ENCODE measurements at regions not wholly inside any gene's neighbourhood (a gene's known extent, or its start where the extent isn't known, plus 50 kb on each side); places are given as distances from the start of the nearest gene placed in this dataset.

GRCh38 chr3:25895443-25895842 lies 105.6 kb downstream of the OXSM start:
- Mint-ChIP-seq H3K9me3 (no peaks in the 10 kb centered on the region), H3K36me3 (no peaks in the 10 kb centered on the region), H3K27ac (no peak overlapping the region), H3K27me3 (no peaks in the 10 kb centered on the region), H3K4me1 (ENCODE audit: unreplicated experiment) (no peaks in the 10 kb centered on the region), H3K4me3 (no peak overlapping the region)
- DNase-seq (ENCODE audit: extremely low spot score, unreplicated experiment), result no peak
- TF ChIP-seq CTCF (conservative IDR thresholded peaks at IDR 0.05), result no peak

- H3K27me3 Mint-ChIP-seq, result no peaks in the 10 kb centered on the region
- H3K4me3 Mint-ChIP-seq, result no peak overlapping the region
- H3K27ac Mint-ChIP-seq, result no peak overlapping the region
- no peaks in the 10 kb centered on the region for H3K4me1 Mint-ChIP-seq (ENCODE audit: unreplicated experiment)
- no peaks in the 10 kb centered on the region for H3K9me3 Mint-ChIP-seq
- DNase-seq (ENCODE audit: extremely low spot score, unreplicated experiment), result no peak
- no peaks in the 10 kb centered on the region for H3K36me3 Mint-ChIP-seq
- TF ChIP-seq CTCF (conservative IDR thresholded peaks at IDR 0.05), result peak; percentile 62
Observed at GRCh38 chr3:25897019-25897418, 107.1 kb downstream of the OXSM start.

GRCh38 chr3:25899352-25900101 lies 109.6 kb downstream of the OXSM start:
- Mint-ChIP-seq H3K9me3 (no peaks in the 10 kb centered on the region), H3K27me3 (peaks cover 3% of the 10 kb centered on the region), H3K27ac (no peak overlapping the region), H3K4me3 (no peak overlapping the region), H3K36me3 (no peaks in the 10 kb centered on the region), H3K4me1 (ENCODE audit: unreplicated experiment) (peaks cover 6% of the 10 kb centered on the region)
- TF ChIP-seq CTCF (conservative IDR thresholded peaks at IDR 0.05), result no peak
- DNase-seq (ENCODE audit: extremely low spot score, unreplicated experiment), result no peak

GRCh38 chr3:25900161-25900560 lies 110.3 kb downstream of the OXSM start:
- no peak overlapping the region for H3K27ac Mint-ChIP-seq
- no peak for DNase-seq (ENCODE audit: extremely low spot score, unreplicated experiment)
- H3K4me1 Mint-ChIP-seq (ENCODE audit: unreplicated experiment), result peaks cover 6% of the 10 kb centered on the region
- no peak for TF ChIP-seq CTCF (conservative IDR thresholded peaks at IDR 0.05)
- H3K36me3 Mint-ChIP-seq, result no peaks in the 10 kb centered on the region
- H3K4me3 Mint-ChIP-seq, result no peak overlapping the region
- H3K27me3 Mint-ChIP-seq, result peaks cover 3% of the 10 kb centered on the region
- H3K9me3 Mint-ChIP-seq, result no peaks in the 10 kb centered on the region

- Mint-ChIP-seq H3K4me3 (no peak overlapping the region), H3K36me3 (no peaks in the 10 kb centered on the region), H3K9me3 (no peaks in the 10 kb centered on the region), H3K4me1 (ENCODE audit: unreplicated experiment) (peaks cover 6% of the 10 kb centered on the region), H3K27ac (no peak overlapping the region), H3K27me3 (peaks cover 6% of the 10 kb centered on the region)
- TF ChIP-seq CTCF (conservative IDR thresholded peaks at IDR 0.05), result no peak
- no peak for DNase-seq (ENCODE audit: extremely low spot score, unreplicated experiment)
Observed at GRCh38 chr3:25901796-25902195, 111.9 kb downstream of the OXSM start.

Measured in type B pancreatic cell (in vitro differentiated cells).